ENCODE measurements at regions not wholly inside any gene's neighbourhood (a gene's known extent, or its start where the extent isn't known, plus 50 kb on each side); places are given as distances from the start of the nearest gene placed in this dataset.

DNA sequence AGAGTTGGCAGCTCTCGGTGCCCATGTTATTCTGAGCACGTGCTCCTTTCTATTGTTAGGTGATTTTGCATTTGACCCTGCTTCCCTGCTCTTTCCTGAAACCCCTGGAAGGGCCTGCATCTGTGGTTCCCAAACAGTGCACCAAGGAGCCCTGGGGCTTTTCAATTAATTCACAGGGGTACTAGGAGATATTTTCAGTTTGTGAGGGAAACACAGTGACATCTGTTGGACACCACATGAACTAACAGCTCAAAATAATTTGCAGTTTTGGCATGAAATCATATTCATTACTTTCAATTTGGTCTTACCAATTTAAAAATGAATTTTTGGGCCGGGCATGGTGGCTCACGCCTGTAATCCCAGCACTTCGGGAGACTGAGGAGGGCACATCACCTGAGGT lies 156.6 kb downstream of the GATB start:
- CTCF ChIA-PET: interaction anchor here (0.7 to 2.1 kb wide), 25 partner anchors 8 to 782 kb away, joined by 3 to 10 read pairs (median 4); partner anchors contain the start of gene PRSS48
- peak; percentile 64 for TF ChIP-seq CTCF (IDR thresholded peaks at IDR 0.05; ENCODE audit: insufficient read depth, low read depth, low read length)
- no peak overlapping the region for H3K4me3 ChIP-seq (ENCODE audit: low read depth, low read length)
- POLR2A ChIA-PET: interaction anchor here (0.5 kb wide), 1 partner anchor 491 kb away, joined by 3 read pairs; no protein-coding TSS in a partner anchor
- H3K36me3 ChIP-seq (ENCODE audit: control insufficient read depth, insufficient read depth, low read length): no peaks in the 10 kb centered on the region
- DNase-seq (ENCODE audit: low read depth): no peak
- H3K27me3 ChIP-seq (ENCODE audit: control insufficient read depth, insufficient read depth, low read length): no peaks in the 10 kb centered on the region

GRCh38 chr4:151605215-151605614 lies 155.6 kb downstream of the GATB start:
- no peak for TF ChIP-seq CTCF (IDR thresholded peaks at IDR 0.05; ENCODE audit: insufficient read depth, low read depth, low read length)
- no peaks in the 10 kb centered on the region for H3K27me3 ChIP-seq (ENCODE audit: control insufficient read depth, insufficient read depth, low read length)
- no peaks in the 10 kb centered on the region for H3K36me3 ChIP-seq (ENCODE audit: control insufficient read depth, insufficient read depth, low read length)
- no peak for DNase-seq (ENCODE audit: low read depth)
- ChIA-PET POLR2A (no interaction called here), CTCF (interaction anchor here (1.0 to 2.1 kb wide), 8 partner anchors 9 to 329 kb away, joined by 3 to 10 read pairs (median 4); partner anchors contain the start of gene PRSS48)
- H3K4me3 ChIP-seq (ENCODE audit: low read depth, low read length): no peak overlapping the region

- no peaks in the 10 kb centered on the region for H3K36me3 ChIP-seq (ENCODE audit: control insufficient read depth, insufficient read depth, low read length)
- ChIA-PET POLR2A (no interaction called here), CTCF (interaction anchor here (0.6 to 1.7 kb wide), 3 partner anchors 42 to 247 kb away, joined by 3 to 5 read pairs (median 4); no protein-coding TSS in a partner anchor)
- no peak overlapping the region for H3K4me3 ChIP-seq (ENCODE audit: low read depth, low read length)
- DNase-seq (ENCODE audit: low read depth): no peak
- no peaks in the 10 kb centered on the region for H3K27me3 ChIP-seq (ENCODE audit: control insufficient read depth, insufficient read depth, low read length)
- no peak for TF ChIP-seq CTCF (IDR thresholded peaks at IDR 0.05; ENCODE audit: insufficient read depth, low read depth, low read length)
These were observed 154.7 kb downstream of the GATB start for GRCh38 chr4:151606061-151606460.

GRCh38 chr4:151610229-151610628 lies 150.6 kb downstream of the GATB start:
- POLR2A ChIA-PET: no interaction called here
- no peak for DNase-seq (ENCODE audit: low read depth)
- CTCF ChIA-PET: interaction anchor here (1.2 to 2.6 kb wide), 3 partner anchors 10 to 493 kb away, joined by 4 to 10 read pairs (median 9); no protein-coding TSS in a partner anchor
- Histone ChIP-seq H3K36me3 (ENCODE audit: control insufficient read depth, insufficient read depth, low read length) (no peaks in the 10 kb centered on the region), H3K4me3 (ENCODE audit: low read depth, low read length) (no peak overlapping the region), H3K27me3 (ENCODE audit: control insufficient read depth, insufficient read depth, low read length) (no peaks in the 10 kb centered on the region)
- no peak for TF ChIP-seq CTCF (IDR thresholded peaks at IDR 0.05; ENCODE audit: insufficient read depth, low read depth, low read length)

DNA sequence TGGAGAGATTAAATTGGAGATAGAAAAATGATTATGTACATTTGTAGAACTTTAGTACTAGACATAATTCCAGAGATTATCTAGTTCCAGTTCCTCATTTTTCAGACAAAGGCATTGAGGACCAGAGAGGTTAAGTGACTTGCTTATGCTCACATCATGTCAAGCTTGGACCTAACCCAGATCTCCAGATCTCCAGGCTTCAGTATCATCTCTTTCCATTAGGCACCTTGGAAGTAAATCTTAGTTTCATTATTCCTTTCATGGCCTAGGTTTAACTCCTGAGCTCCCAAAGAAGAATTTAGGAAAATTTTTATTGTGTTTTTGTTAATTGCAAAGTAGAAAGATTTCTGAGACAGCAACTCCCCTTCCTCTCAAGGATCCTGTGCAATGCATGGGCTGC lies 148.8 kb downstream of the GATB start:
- CTCF ChIA-PET: interaction anchor here (0.6 to 2.1 kb wide), 8 partner anchors 8 to 495 kb away, joined by 3 to 7 read pairs (median 4); no protein-coding TSS in a partner anchor
- DNase-seq (ENCODE audit: low read depth): no peak

More for the DNA sequence above, 148.8 kb downstream of the GATB start:
- Histone ChIP-seq H3K27me3 (ENCODE audit: control insufficient read depth, insufficient read depth, low read length) (no peaks in the 10 kb centered on the region), H3K36me3 (ENCODE audit: control insufficient read depth, insufficient read depth, low read length) (no peaks in the 10 kb centered on the region), H3K4me3 (ENCODE audit: low read depth, low read length) (no peak overlapping the region)
- POLR2A ChIA-PET: interaction anchor here (0.5 kb wide), 1 partner anchor 200 kb away, joined by 8 read pairs; no protein-coding TSS in a partner anchor
- no peak for TF ChIP-seq CTCF (IDR thresholded peaks at IDR 0.05; ENCODE audit: insufficient read depth, low read depth, low read length)
